ENCODE measurements at regions not wholly inside any gene's neighbourhood (a gene's known extent, or its start where the extent isn't known, plus 50 kb on each side); places are given as distances from the start of the nearest gene placed in this dataset.

DNA sequence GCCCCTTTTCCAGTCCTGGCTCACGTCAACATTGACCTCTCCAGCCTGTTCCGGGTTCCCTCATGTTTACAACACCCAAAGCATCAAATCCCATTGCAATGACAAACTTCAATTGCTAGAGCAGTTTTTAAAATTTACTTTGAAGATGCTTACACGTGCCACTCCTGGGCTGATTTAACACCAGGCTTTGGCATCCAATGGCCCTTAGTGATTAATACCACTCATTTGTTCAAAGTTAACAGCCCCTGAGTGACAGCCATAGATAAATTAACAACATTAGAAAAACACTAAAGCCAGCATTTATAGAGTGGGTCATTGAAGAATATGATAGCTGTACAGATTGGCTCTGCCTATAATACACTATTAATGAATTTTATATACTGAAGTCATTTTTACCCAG is 135.1 kb downstream of the PMP22 start (continued):
- TF ChIP-seq, protein P1, sequence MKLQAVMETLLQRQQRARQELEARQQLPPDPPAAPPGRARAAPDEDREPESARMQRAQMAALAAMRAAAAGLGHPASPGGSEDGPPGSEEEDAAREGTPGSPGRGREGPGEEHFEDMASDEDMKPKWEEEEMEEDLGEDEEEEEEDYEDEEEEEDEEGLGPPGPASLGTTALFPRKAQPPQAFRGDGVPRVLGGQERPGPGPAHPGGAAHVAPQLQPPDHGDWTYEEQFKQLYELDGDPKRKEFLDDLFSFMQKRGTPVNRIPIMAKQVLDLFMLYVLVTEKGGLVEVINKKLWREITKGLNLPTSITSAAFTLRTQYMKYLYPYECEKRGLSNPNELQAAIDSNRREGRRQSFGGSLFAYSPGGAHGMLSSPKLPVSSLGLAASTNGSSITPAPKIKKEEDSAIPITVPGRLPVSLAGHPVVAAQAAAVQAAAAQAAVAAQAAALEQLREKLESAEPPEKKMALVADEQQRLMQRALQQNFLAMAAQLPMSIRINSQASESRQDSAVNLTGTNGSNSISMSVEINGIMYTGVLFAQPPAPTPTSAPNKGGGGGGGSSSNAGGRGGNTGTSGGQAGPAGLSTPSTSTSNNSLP (IDR thresholded peaks at IDR 0.05; ENCODE audit: borderline replicate concordance, low read depth, low read length), result no peak
- TF ChIP-seq LCOR (CRISPR knock-in tag; IDR thresholded peaks at IDR 0.05) (no peak), SNRNP70 (optimal IDR thresholded peaks at IDR 0.05; ENCODE audit: low read depth, low read length) (no peak), ZNF717 (CRISPR knock-in tag; IDR thresholded peaks at IDR 0.05) (no peak), ARID1B (IDR thresholded peaks at IDR 0.05) (no peak), MTA1 (IDR thresholded peaks at IDR 0.05; ENCODE audit: borderline replicate concordance) (no peak), ZNF121 (CRISPR knock-in tag; conservative IDR thresholded peaks at IDR 0.05) (no peak), HLTF (IDR thresholded peaks at IDR 0.05) (no peak)

DNA sequence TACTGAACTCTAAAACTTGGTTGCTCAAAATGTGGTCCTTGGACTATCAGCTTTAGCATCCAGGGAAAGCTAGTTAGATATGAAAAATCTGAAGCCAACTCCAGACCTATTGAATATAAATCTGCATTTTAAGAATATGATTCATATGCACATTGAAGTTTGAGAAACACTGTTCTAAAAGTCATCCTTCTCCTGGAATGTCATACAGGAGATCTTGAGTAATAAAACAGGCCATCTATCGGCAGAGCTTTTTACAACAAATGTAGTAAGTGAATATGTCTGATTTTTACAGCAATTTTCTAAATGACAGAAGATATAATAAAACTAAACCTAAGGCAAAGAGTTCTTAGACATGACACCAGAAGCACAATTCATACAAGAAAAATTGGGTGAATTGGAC is 140.4 kb downstream of the PMP22 start:
- no peak for DNase-seq (ENCODE audit: extremely low read depth in 1 of 4, low spot score in 3 of 4)
- in situ Hi-C loops (cut with MboI) (no loop called here), intact Hi-C loops (cut with micrococcal nuclease) (no loop called here)
- Histone ChIP-seq H3K4me1 (replicated peaks in 1 of 2; ENCODE audit: control insufficient read depth in 2 of 2, insufficient read depth in 2 of 2, low read length in 2 of 2) (no peaks in the 10 kb centered on the region), H3K9me3 (replicated peaks; ENCODE audit: control insufficient read depth, insufficient read depth, low read depth, low read length) (no peaks in the 10 kb centered on the region), H4K20me1 (replicated peaks; ENCODE audit: control insufficient read depth, insufficient read depth, low read length) (no peaks in the 10 kb centered on the region), H3K9me1 (ENCODE audit: control insufficient read depth, insufficient read depth, low read length) (no peaks in the 10 kb centered on the region), H3K9ac (ENCODE audit: insufficient read depth in 1 of 2, low read depth in 2 of 2, low read length in 2 of 2) (no peak overlapping the region), H3K4me3 (no peak overlapping the region), H2AFZ (ENCODE audit: low read depth, low read length) (no peak overlapping the region), H3K36me3 (ENCODE audit: control insufficient read depth, insufficient read depth, low read length) (no peaks in the 10 kb centered on the region), H3K27me3 (ENCODE audit: control insufficient read depth in 2 of 2, insufficient read depth in 2 of 2, low read length in 2 of 2) (no peaks in the 10 kb centered on the region; a peak in 1 of 5 replicates), H3K27ac (ENCODE audit: extremely low read depth, low read depth, low read length) (no peak overlapping the region), H3K79me2 (ENCODE audit: control insufficient read depth, insufficient read depth, low read length) (no peaks in the 10 kb centered on the region), H3K4me2 (ENCODE audit: insufficient read depth, low read length) (no peak overlapping the region)
- TF ChIP-seq ZNF707 (CRISPR knock-in tag; conservative IDR thresholded peaks at IDR 0.05) (no peak), DPF2 (IDR thresholded peaks at IDR 0.05) (no peak), SRSF9 (IDR thresholded peaks at IDR 0.05; ENCODE audit: borderline replicate concordance, low read depth, low read length) (no peak), ELF1 (tag; IDR thresholded peaks at IDR 0.05) (no peak), ZFX (CRISPR knock-in tag; IDR thresholded peaks at IDR 0.05) (no peak), CBX5 (IDR thresholded peaks at IDR 0.05; ENCODE audit: borderline replicate concordance, low read depth) (no peak), FOXA1 (IDR thresholded peaks at IDR 0.05; ENCODE audit: borderline replicate concordance) (no peak)
- WGBS (ENCODE audit: insufficient coverage, low coverage, missing lambda C conversion rate), result 0% methylated on average over 1 of the region's 1 CpG
- no peak for FAIRE-seq
- ATAC-seq, result no peak
- ChIA-PET POLR2A (no interaction called here), CTCF (ENCODE audit: low intra/inter-chr PET ratio) (no interaction called here)
- BruUV-seq (replicated peaks), result no TSS peak
